Renal cortical epithelial cell (primary cell): ENCODE measurements at regions not wholly inside any gene's neighbourhood (a gene's known extent, or its start where the extent isn't known, plus 50 kb on each side); places are given as distances from the start of the nearest gene placed in this dataset.
A peak's percentile ranks its signal among the peaks of the same experiment; 100 is the strongest.

ENCODE experiments used
- DNase-seq: peaks from one replicate; pipeline ENCODE4 v3.0.0-alpha.2; 2011; ENCODE audit warnings: low read depth

DNA sequence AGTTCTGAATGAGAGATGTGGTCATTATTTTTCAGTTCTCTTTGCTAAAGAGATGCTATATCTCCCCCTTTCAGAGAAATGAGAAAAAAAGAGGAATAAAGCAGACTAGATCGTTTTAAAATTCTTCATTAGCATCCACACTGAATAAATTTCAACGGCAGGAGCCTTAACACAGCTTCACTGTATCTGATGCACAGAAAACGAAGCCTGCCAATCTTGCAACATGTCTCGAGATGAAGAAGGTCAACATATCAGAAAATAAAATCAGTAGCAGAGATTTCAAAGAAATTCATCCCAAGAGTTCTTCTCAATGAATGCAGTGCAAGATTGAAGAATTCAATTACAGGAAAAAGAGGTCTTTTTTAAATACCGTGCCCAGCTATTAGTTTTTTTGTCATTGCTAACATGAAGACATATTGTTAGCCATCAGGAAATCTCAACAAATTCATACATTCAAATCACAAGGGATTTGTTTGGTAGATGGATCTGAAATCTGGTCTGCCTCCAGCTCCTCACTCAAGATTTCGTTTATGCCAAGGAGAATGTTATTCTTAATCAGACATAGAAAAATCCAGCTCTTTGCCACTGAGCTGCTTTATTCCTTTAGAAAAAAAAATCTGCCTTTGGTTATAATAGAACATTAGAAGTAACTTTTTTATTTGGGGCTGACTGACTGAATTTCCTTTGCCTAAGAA lies 76.4 kb upstream of the DAB1 start:
- DNase-seq = no peak

- peak; percentile 37 for DNase-seq
Observed at GRCh38 chr1:57494530-57495079, 70.7 kb upstream of the DAB1 start.

DNA sequence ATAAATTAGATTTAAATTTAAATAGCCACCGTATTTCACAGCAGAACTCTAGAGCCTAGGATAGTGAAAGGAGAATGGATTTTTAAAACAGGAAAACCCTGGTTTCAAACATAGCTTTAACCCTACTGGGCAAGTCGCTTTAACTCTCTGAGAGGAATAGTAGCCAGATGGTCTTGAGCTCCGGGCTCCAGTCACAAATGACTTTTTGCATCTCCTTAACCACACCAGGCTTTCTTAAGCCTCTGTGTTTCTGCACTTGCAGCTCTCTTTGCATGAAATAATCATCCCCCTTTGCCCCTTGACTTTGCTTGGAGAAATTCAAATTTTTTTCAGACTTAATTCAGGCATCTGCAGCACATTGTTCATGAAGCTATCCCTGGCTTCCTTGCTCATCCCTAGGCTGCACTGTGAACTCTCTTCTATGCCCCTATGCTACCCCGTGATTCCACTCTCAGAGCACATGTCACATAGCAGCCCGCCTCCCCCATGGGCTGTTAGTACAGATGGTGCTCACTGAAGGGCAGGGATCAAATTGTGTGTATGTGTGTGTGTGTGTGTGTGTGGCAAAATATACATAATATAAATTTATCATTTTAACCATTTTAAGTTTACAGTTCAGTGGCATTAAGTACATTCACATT lies 68.8 kb upstream of the DAB1 start:
- DNase-seq = no peak

DNA sequence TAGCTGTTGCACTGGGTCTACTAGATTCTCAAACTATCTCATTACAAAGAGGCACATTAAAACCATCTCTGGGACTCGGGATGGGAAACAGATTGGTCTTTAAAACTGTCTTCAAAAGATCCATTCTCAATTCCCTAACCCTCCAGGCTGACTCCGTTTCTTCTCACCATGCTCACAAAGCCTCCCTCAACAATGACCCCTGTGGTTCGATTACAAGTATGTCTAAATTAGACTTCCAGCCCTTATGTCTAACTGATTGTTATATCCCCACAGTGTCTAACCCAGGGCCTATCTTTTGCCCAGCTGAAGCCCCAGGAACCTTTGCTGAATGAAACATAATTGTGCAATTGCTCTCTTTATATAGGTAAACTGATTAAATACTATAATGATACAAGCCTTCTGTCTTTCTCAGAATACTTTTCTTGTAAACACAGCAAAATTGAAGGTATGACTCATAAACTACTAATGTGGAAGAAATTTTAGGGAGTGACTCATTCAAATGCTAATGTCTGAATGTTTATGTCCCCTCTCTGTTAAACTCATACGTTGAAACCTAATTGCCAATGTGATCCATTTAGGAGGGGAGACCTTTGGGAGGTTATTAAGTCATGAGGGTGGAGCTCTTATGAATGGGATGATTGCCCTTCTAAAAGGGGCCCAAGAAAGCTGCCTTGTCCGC lies 65.6 kb upstream of the DAB1 start:
- peak; percentile 94 for DNase-seq

- peak; percentile 75 for DNase-seq
Observed at GRCh38 chr1:57485643-57486042, 61.8 kb upstream of the DAB1 start.

GRCh38 chr1:57483954-57484353 lies 60.1 kb upstream of the DAB1 start:
- DNase-seq = no peak

GRCh38 chr1:57479471-57479870 lies 55.6 kb upstream of the DAB1 start:
- no peak for DNase-seq

DNA sequence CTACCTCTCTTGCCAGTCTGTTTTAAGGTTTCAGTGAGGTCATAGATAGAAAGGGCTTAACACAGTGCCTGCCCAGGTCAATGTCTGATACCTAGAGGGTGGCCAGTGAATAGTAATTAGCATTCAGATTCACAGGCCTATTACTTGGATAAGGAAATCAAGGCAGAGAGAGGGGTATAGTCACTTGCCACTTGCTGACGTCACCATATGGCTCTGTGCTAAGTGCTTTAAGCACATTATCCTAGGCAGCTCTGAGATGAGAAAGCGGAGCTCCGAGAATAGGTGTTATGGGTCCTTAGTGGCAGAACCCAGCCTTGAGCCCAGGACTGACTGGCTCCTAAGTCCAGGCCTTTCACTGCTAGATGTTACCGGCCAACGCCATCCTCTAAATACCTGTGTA lies 51.5 kb upstream of the DAB1 start:
- DNase-seq = no peak

- no peak for DNase-seq
Observed at GRCh38 chr1:57474137-57474750, 50.4 kb upstream of the DAB1 start.
